ENCODE measurements at regions not wholly inside any gene's neighbourhood (a gene's known extent, or its start where the extent isn't known, plus 50 kb on each side); places are given as distances from the start of the nearest gene placed in this dataset.

DNA sequence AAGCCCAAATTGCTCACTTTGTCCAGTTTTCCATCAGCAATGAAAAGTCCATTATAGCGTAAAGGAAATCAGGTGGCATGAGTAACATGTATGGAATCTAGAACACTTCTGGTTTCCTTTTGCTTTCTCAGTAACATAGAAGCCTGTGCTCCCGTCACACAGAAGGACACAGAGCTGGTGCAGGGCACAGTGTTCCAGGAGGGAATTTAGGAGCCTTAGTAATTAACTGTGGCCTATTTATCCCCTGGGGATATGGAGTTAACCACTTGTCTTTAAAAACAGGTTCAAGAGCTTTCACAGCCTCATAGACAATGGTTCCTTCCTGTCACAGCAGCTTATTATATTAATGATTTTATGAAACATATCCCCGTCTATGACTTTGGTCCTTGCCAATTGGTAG is 189.9 kb downstream of the NEBL start:
- DNase-seq (ENCODE audit: low read depth): no peak
- H3K4me3 ChIP-seq (ENCODE audit: low read depth, low read length): no peak overlapping the region
- TF ChIP-seq, protein P1, sequence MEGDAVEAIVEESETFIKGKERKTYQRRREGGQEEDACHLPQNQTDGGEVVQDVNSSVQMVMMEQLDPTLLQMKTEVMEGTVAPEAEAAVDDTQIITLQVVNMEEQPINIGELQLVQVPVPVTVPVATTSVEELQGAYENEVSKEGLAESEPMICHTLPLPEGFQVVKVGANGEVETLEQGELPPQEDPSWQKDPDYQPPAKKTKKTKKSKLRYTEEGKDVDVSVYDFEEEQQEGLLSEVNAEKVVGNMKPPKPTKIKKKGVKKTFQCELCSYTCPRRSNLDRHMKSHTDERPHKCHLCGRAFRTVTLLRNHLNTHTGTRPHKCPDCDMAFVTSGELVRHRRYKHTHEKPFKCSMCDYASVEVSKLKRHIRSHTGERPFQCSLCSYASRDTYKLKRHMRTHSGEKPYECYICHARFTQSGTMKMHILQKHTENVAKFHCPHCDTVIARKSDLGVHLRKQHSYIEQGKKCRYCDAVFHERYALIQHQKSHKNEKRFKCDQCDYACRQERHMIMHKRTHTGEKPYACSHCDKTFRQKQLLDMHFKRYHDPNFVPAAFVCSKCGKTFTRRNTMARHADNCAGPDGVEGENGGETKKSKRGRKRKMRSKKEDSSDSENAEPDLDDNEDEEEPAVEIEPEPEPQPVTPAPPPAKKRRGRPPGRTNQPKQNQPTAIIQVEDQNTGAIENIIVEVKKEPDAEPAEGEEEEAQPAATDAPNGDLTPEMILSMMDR (IDR thresholded peaks at IDR 0.05; ENCODE audit: insufficient read depth, low read length): no peak

- TF ChIP-seq, protein P1 (IDR thresholded peaks at IDR 0.05; ENCODE audit: insufficient read depth, low read length): no peak
- DNase-seq (ENCODE audit: low read depth): no peak
Observed at GRCh38 chr10:20698837-20699236, 198.3 kb downstream of the NEBL start.

GRCh38 chr10:20694296-20694695 is 202.8 kb downstream of the NEBL start:
- TF ChIP-seq, protein P1 (IDR thresholded peaks at IDR 0.05; ENCODE audit: insufficient read depth, low read length): no peak
- H3K4me3 ChIP-seq (ENCODE audit: low read depth, low read length): no peak overlapping the region
- no peak for DNase-seq (ENCODE audit: low read depth)

More at GRCh38 chr10:20698837-20699236, 198.3 kb downstream of the NEBL start:
- H3K4me3 ChIP-seq (ENCODE audit: low read depth, low read length): no peak overlapping the region

DNA sequence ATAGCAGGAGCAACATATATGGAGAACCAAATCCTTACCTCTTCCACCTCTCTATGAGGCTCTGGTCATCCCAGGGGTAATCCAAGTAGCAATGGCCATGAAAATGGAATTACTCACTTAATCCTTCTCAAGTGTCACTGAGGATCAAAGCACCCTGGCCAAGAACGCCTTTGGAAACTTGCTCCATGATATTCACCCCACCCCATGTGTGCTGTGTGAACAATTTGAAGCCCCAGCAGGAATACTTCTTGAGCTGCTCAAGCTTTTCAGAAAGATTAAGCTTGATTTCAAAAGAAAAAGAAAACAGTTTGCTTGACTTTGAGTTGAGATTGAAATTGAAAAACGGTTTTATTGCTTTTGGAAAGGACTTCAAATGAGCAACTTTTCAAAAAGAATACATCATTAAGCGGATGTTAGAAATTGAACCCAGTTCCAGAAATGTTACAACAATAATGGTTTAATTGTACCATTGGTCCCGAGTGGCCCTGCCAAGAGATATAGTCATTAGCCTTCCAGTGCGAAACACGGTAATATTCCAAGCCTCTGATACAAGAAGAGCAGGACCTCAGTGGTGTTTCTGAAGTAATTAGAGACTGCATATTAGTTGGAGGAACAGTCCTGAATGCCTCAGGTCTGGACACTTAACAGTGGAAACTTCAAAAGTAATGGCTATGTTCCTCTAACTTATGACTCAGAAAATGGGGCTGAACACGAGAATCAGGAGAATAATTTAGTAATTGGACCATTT is 208.1 kb downstream of the NEBL start:
- no peak for DNase-seq (ENCODE audit: low read depth)
- H3K4me3 ChIP-seq (ENCODE audit: low read depth, low read length): no peak overlapping the region
- TF ChIP-seq, protein P1 (IDR thresholded peaks at IDR 0.05; ENCODE audit: insufficient read depth, low read length): no peak

GRCh38 chr10:20686015-20686635 is 211.0 kb downstream of the NEBL start:
- no peak overlapping the region for H3K4me3 ChIP-seq (ENCODE audit: low read depth, low read length)
- DNase-seq (ENCODE audit: low read depth): no peak
- TF ChIP-seq, protein P1 (IDR thresholded peaks at IDR 0.05; ENCODE audit: insufficient read depth, low read length): no peak

GRCh38 chr10:20685462-20685861 is 211.6 kb downstream of the NEBL start:
- TF ChIP-seq, protein P1 (IDR thresholded peaks at IDR 0.05; ENCODE audit: insufficient read depth, low read length): no peak
- DNase-seq (ENCODE audit: low read depth): no peak
- H3K4me3 ChIP-seq (ENCODE audit: low read depth, low read length): no peak overlapping the region
